Endodermal cell (in vitro differentiated cells): ENCODE measurements at regions not wholly inside any gene's neighbourhood (a gene's known extent, or its start where the extent isn't known, plus 50 kb on each side); places are given as distances from the start of the nearest gene placed in this dataset.

Experiments
- DNase-seq: peaks from one replicate; pipeline ENCODE4 v3.0.0-alpha.2; 2017
- H3K27ac ChIP-seq: 2 replicates; pipeline ENCODE4 v1.5.1; 2013; ENCODE audit warnings: mild to moderate bottlenecking, low read depth, low read length, moderate library complexity
- H3K27me3 ChIP-seq: 2 replicates; pipeline ENCODE4 v1.6.1; 2013; ENCODE audit warnings: mild to moderate bottlenecking, low read length, moderate library complexity; ENCODE audit not compliant: insufficient read depth, control insufficient read depth, poor library complexity, severe bottlenecking
- H3K36me3 ChIP-seq: 2 replicates; pipeline ENCODE4 v1.7.0; 2013; ENCODE audit warnings: mild to moderate bottlenecking, low read length, moderate library complexity; ENCODE audit not compliant: control insufficient read depth, insufficient read depth
- H3K4me1 ChIP-seq: one replicate; pipeline ENCODE4 v1.7.0; 2013; ENCODE audit warnings: low read length; ENCODE audit not compliant: control insufficient read depth, insufficient read depth
- H3K4me3 ChIP-seq: 2 replicates; pipeline ENCODE4 v1.5.1; 2013; ENCODE audit warnings: mild to moderate bottlenecking, low read length, moderate library complexity
- H3K9ac ChIP-seq: 2 replicates; pipeline ENCODE4 v1.6.1; 2013; ENCODE audit warnings: mild to moderate bottlenecking, low read length, moderate library complexity; ENCODE audit not compliant: poor library complexity, severe bottlenecking; ENCODE audit errors: extremely low read depth
- H3K9me3 ChIP-seq: 2 replicates; pipeline ENCODE4 v1.6.1; 2013; ENCODE audit warnings: mild to moderate bottlenecking, low read length, moderate library complexity; ENCODE audit not compliant: control insufficient read depth
- H3K27ac Mint-ChIP-seq: 2 replicates; pipeline ENCODE4 v1.8.0; 2020; ENCODE audit warnings: mixed read lengths
- H3K27me3 Mint-ChIP-seq: 2 replicates; pipeline ENCODE4 v1.8.0; 2021; ENCODE audit warnings: mild to moderate bottlenecking, mixed read lengths; ENCODE audit not compliant: insufficient read depth
- H3K36me3 Mint-ChIP-seq: 2 replicates; pipeline ENCODE4 v1.8.0; 2020; ENCODE audit warnings: low read depth, mixed read lengths
- H3K4me1 Mint-ChIP-seq: 2 replicates; pipeline ENCODE4 v1.8.0; 2020; ENCODE audit warnings: mixed read lengths
- H3K4me3 Mint-ChIP-seq: 2 replicates; pipeline ENCODE4 v1.8.0; 2020; ENCODE audit warnings: mild to moderate bottlenecking, moderate library complexity, mixed read lengths
- H3K9me3 Mint-ChIP-seq: 2 replicates; pipeline ENCODE4 v1.8.0; 2020; ENCODE audit warnings: mild to moderate bottlenecking, mixed read lengths
- WGBS, 2 experiments: methylation state at CpG; one replicate each; pipeline versions ENCODE4 v1.1.5 to v1.1.7; 2013; ENCODE audit warnings: missing lambda C conversion rate in 2 of 2, mixed read lengths in 1 of 2; ENCODE audit not compliant: insufficient coverage in 1 of 2, insufficient read length in 1 of 2; 5-methylcytosine and 5-hydroxymethylcytosine counted together
- TF ChIP-seq, protein P1 (sequence below): fragments of 200-600 bp; sonication (generic); conservative IDR thresholded peaks from 2 replicates; pipeline ENCODE4 v1.5.0; 2021; ENCODE audit warnings: antibody characterized with exemption, mild to moderate bottlenecking

GRCh38 chrX:1072637-1073377, 139.6 kb downstream of the CRLF2 start:
- H3K4me1 ChIP-seq = no peaks in the 10 kb centered on the region
- Mint-ChIP-seq H3K4me3 (no peak overlapping the region), H3K27ac (no peak overlapping the region), H3K36me3 (no peaks in the 10 kb centered on the region), H3K9me3 (peaks cover 20% of the 10 kb centered on the region), H3K4me1 (peaks cover 11% of the 10 kb centered on the region), H3K27me3 (peaks cover 7% of the 10 kb centered on the region)
- no peaks in the 10 kb centered on the region for H3K36me3 ChIP-seq
- TF ChIP-seq, protein P1, sequence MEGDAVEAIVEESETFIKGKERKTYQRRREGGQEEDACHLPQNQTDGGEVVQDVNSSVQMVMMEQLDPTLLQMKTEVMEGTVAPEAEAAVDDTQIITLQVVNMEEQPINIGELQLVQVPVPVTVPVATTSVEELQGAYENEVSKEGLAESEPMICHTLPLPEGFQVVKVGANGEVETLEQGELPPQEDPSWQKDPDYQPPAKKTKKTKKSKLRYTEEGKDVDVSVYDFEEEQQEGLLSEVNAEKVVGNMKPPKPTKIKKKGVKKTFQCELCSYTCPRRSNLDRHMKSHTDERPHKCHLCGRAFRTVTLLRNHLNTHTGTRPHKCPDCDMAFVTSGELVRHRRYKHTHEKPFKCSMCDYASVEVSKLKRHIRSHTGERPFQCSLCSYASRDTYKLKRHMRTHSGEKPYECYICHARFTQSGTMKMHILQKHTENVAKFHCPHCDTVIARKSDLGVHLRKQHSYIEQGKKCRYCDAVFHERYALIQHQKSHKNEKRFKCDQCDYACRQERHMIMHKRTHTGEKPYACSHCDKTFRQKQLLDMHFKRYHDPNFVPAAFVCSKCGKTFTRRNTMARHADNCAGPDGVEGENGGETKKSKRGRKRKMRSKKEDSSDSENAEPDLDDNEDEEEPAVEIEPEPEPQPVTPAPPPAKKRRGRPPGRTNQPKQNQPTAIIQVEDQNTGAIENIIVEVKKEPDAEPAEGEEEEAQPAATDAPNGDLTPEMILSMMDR = no peak
- peak; percentile 65 for DNase-seq
- WGBS, 2 experiments = 91 to 93% methylated on average over 17 to 22 of the region's 24 CpGs
- H3K27me3 ChIP-seq = no peaks in the 10 kb centered on the region
- H3K9me3 ChIP-seq = peaks cover 10% of the 10 kb centered on the region
- no peak overlapping the region for H3K9ac ChIP-seq
- H3K4me3 ChIP-seq = no peak overlapping the region
- H3K27ac ChIP-seq = no peak overlapping the region

GRCh38 chrX:1071351-1071750, 141.1 kb downstream of the CRLF2 start:
- Mint-ChIP-seq H3K4me3 (no peak overlapping the region), H3K4me1 (peaks cover 6% of the 10 kb centered on the region), H3K27ac (no peak overlapping the region), H3K27me3 (no peaks in the 10 kb centered on the region), H3K9me3 (peaks cover 17% of the 10 kb centered on the region), H3K36me3 (no peaks in the 10 kb centered on the region)
- Histone ChIP-seq H3K27me3 (no peaks in the 10 kb centered on the region), H3K36me3 (no peaks in the 10 kb centered on the region), H3K27ac (no peak overlapping the region), H3K4me3 (no peak overlapping the region), H3K9me3 (peaks cover 10% of the 10 kb centered on the region), H3K9ac (no peak overlapping the region), H3K4me1 (no peaks in the 10 kb centered on the region)
- DNase-seq = no peak
- 91 to 100% methylated on average over 4 to 7 of the region's 9 CpGs for WGBS, 2 experiments
- TF ChIP-seq, protein P1 = no peak

GRCh38 chrX:1062351-1062750, 150.1 kb downstream of the CRLF2 start:
- H3K4me1 ChIP-seq = no peaks in the 10 kb centered on the region
- H3K9ac ChIP-seq = no peak overlapping the region
- Mint-ChIP-seq H3K4me3 (no peak overlapping the region), H3K9me3 (peaks cover 20% of the 10 kb centered on the region), H3K27ac (no peak overlapping the region), H3K4me1 (no peaks in the 10 kb centered on the region), H3K36me3 (no peaks in the 10 kb centered on the region), H3K27me3 (peaks cover 2% of the 10 kb centered on the region)
- 67 to 76% methylated on average over 2 to 8 of the region's 8 CpGs for WGBS, 2 experiments
- DNase-seq = no peak
- no peaks in the 10 kb centered on the region for H3K27me3 ChIP-seq
- no peak overlapping the region for H3K27ac ChIP-seq
- no peaks in the 10 kb centered on the region for H3K36me3 ChIP-seq
- TF ChIP-seq, protein P1 = peak; percentile 33
- no peak overlapping the region for H3K4me3 ChIP-seq
- H3K9me3 ChIP-seq = no peaks in the 10 kb centered on the region
